ENCODE measurements at regions not wholly inside any gene's neighbourhood (a gene's known extent, or its start where the extent isn't known, plus 50 kb on each side); places are given as distances from the start of the nearest gene placed in this dataset.

GRCh38 chr18:65659312-65659711 lies 91.5 kb upstream of the CDH7 start:
- Histone ChIP-seq H3K27ac (ENCODE audit: low read length) (no peak overlapping the region), H3K79me2 (replicated peaks; ENCODE audit: insufficient read depth, low read length) (no peaks in the 10 kb centered on the region), H3K9ac (ENCODE audit: low read length) (no peak overlapping the region), H4K20me1 (ENCODE audit: insufficient read depth) (no peaks in the 10 kb centered on the region), H3K4me3 (ENCODE audit: low read length) (no peak overlapping the region), H3K9me2 (ENCODE audit: insufficient read depth, low read length) (no peaks in the 10 kb centered on the region), H3F3A (ENCODE audit: insufficient read depth, low read length, poor library complexity, severe bottlenecking) (no peaks in the 10 kb centered on the region), H3K27me3 (ENCODE audit: insufficient read depth, low read depth, low read length) (no peaks in the 10 kb centered on the region), H3K9me3 (ENCODE audit: low read length) (no peaks in the 10 kb centered on the region), H2AFZ (ENCODE audit: low read depth, low read length) (no peak overlapping the region), H3K36me3 (ENCODE audit: insufficient read depth, low read length) (no peaks in the 10 kb centered on the region), H3K4me2 (ENCODE audit: low read length) (no peak overlapping the region)
- TF ChIP-seq REST (IDR thresholded peaks at IDR 0.05; ENCODE audit: borderline replicate concordance) (no peak), POLR2AphosphoS5 (IDR thresholded peaks at IDR 0.05) (no peak), EZH2 (IDR thresholded peaks at IDR 0.05; ENCODE audit: borderline replicate concordance, insufficient read depth, low read length, poor library complexity, severe bottlenecking) (no peak), MXI1 (conservative IDR thresholded peaks at IDR 0.05; ENCODE audit: poor library complexity, severe bottlenecking) (no peak), EP300 (conservative IDR thresholded peaks at IDR 0.05; ENCODE audit: poor library complexity, severe bottlenecking) (no peak), SMC3 (conservative IDR thresholded peaks at IDR 0.05; ENCODE audit: poor library complexity) (no peak), TAF1 (IDR thresholded peaks at IDR 0.05; ENCODE audit: low read depth) (no peak), RAD21 (conservative IDR thresholded peaks at IDR 0.05) (no peak), CTCF (IDR thresholded peaks at IDR 0.05; ENCODE audit: poor library complexity, severe bottlenecking) (no peak)

GRCh38 chr18:65651192-65651591 lies 99.6 kb upstream of the CDH7 start:
- Histone ChIP-seq H3K36me3 (ENCODE audit: insufficient read depth, low read length) (no peaks in the 10 kb centered on the region), H3K9me2 (ENCODE audit: insufficient read depth, low read length) (no peaks in the 10 kb centered on the region), H3F3A (ENCODE audit: insufficient read depth, low read length, poor library complexity, severe bottlenecking) (no peaks in the 10 kb centered on the region), H3K27me3 (ENCODE audit: insufficient read depth, low read depth, low read length) (no peaks in the 10 kb centered on the region), H3K4me3 (ENCODE audit: low read length) (no peak overlapping the region), H3K27ac (ENCODE audit: low read length) (no peak overlapping the region), H3K9me3 (ENCODE audit: low read length) (peaks cover 6% of the 10 kb centered on the region), H2AFZ (ENCODE audit: low read depth, low read length) (no peak overlapping the region), H4K20me1 (ENCODE audit: insufficient read depth) (no peaks in the 10 kb centered on the region), H3K9ac (ENCODE audit: low read length) (no peak overlapping the region), H3K79me2 (replicated peaks; ENCODE audit: insufficient read depth, low read length) (no peaks in the 10 kb centered on the region), H3K4me2 (ENCODE audit: low read length) (no peak overlapping the region)
- TF ChIP-seq CTCF (IDR thresholded peaks at IDR 0.05; ENCODE audit: poor library complexity, severe bottlenecking), result no peak

All from neural cell (in vitro differentiated cells).